SIG-M5 treated with dmso at 0.1 percent for 504 hours (cell line): ENCODE measurements at regions not wholly inside any gene's neighbourhood (a gene's known extent, or its start where the extent isn't known, plus 50 kb on each side); places are given as distances from the start of the nearest gene placed in this dataset.

Experiments
- DNase-seq: peaks from one replicate; lab custom pipeline; 2025; ENCODE audit not compliant: unreplicated experiment; lab: John Stamatoyannopoulos, UW

DNA sequence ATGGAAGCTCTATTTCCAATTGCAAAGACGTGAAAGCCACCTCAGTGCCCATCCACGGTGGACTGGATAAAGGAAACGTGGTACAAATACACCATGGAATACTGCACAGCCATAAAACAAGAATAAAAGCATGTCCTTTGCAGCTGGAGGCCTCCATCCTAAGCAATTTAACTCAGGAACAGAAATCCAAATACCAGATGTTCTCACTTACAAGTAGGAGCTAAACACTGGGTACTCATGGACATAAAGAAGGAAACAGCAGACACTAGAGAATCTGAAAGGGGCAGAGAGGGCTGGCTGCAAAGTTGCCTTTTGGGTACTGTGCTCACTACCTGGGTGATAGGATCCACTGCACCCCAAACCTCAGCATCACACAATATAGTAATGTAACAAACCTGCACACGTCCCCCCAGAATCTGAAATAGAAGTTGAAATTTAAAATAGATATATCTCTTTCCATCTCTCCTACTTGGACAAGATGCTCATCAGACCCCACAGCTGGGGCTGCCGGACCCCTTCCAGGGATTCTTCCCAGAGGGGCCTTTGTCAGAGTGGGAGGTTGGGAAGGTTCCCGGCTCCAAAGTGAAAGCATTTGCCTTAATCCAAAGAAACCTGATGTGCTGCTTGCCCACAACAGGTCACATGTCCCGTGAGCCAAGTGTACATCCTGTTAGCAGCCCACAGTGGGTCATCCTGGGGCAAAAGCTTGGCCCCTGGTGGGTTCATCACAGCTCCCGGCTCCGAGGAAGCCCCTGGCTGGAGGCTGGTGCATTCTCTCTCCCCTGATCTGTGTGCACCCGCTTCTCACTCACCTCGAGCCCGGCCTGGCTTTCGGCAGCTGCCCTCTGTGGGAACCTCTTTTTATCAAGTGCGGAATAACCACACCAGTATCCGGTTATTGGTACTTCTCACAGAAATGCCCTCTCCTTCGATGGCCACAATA, 172.3 kb upstream of the PPP2R2D start:
- no peak for DNase-seq

DNA sequence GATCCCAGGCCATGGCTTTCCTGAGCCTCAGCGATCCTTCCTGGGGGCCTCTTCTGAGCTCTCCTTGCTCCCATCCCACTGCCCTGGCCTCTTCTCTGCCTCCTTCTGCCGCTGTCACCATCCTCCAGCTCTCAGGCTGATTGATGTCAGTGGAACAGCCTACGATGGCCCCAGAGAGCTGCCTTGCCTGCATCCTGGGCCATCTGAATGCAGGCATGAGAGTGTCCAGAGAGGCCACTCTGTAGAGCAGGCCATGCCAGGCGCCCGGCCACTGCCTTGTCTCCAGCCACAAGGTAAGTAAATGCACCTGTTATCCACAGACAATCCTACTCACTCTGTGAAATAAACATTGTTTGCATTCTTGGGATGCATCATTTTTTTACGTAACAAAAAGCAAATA, 171.4 kb upstream of the PPP2R2D start:
- no peak for DNase-seq

DNA sequence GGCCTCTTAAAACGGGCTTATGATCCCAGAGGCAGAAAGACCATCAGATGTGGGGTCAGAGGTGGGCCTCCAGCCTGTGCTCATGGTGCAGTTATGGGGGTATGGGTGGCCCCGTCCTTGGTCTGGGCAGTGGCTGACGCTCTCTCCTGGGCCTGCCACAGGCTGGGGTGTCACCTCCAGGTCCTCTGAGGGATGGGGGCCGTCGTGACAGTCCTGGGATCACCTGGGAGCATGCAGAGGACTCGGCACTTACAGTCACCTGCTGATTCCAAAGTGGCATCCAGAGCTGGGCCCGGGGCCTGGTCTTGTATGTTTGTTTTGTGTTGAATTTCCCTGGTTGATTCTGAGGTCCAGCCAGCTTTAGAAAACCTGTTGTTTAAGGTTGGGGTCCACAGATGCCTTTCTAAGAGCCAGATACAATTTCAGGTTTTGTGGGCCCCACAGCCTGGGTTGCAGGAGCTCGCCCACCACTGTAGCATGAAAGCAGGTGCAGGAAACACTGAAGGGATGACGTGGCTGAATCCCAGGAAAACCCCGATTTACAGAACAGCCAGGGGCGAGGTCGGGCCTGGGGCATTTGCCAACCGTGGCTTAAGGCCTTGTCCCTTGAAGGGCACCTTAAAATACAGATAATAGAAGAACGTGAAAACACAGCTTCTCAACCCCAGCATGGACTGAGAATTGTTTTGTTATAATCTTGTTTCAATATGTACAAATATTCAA, 170.7 kb upstream of the PPP2R2D start:
- DNase-seq: no peak

- DNase-seq: no peak
Measured at GRCh38 chr10:131730771-131731497, 169.9 kb upstream of the PPP2R2D start.

DNA sequence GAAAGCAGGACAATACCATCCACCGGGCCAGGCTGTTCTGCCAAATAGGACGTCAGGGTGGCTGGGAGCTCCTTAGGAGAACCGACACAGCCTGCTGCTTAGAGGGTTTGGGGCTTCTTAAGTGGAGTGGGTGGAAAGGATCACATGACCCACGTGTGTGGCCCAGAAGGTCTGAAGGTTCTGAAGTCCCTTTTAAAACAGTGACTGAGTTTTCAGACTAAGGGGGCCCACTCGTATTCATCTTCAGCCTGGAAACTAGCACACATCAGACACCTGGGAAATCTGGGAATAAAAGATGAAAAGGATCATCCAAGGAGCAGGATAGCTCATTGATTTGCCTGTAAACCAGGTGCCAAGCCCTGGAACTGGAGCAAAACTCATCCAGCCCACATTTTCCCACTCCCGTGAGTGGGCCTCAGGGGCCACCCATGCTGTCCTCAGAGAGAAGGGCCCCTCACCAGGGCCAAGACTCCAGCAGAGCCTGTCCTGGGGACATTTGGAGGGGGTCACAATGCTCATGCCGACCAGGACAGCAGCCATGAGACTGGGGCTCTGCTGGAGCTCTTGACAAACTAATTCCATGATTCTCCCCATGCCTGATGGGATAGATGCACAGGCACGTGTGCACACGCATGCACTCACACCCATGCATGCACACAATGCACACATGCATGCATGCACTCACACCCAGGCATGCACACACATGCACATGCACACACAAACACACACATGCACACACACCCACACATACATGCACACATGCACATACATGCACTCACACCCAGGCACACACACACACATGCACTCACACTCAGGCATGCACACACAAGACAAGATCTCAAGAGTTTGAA, 168.8 kb upstream of the PPP2R2D start:
- no peak for DNase-seq

DNA sequence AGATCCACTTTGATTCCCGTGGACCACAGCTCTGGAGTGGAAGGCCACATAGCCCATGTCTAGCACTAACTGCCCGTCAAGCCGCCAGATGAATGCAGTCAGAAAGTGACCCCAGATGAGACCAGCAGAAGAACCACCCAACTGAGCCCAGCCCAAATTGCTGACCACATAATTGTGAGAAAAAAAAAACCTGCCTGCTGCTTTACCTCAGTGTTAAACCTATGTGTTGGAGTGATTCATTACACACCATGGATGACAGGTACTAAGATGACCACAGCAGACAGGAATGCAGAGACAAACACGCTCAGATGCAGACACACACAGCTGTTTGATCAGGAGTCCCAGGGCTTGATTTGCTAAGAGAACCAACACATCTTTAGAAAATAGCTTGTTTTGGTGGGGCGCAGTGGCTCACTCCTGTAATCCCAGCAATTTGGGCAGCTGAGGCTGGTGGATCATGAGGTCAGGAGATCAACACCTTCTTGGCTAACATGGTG, 168.1 kb upstream of the PPP2R2D start:
- no peak for DNase-seq

GRCh38 chr10:131733596-131733995, 167.2 kb upstream of the PPP2R2D start:
- DNase-seq: no peak

DNA sequence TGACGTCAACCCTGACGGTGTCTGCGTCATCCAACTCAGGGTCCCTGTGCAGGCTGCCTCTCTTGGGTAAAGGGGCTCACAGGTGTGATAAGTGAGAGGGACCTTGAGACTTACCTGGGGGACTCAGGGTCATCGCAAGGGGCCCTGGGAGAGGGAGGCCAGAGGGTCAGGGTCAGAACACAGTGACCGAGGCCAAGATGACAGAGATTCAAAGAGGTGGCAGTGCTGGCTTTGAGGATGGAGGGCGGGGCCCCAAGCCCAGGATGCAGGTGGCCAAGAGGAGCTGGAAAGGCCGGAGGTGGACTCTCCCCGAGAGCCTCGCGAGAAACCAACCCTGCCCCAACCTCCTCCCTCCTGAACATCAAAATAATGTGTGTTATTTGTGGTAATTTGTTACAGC, 165.2 kb upstream of the PPP2R2D start:
- DNase-seq: no peak

- DNase-seq: no peak
Measured at GRCh38 chr10:131736321-131736980, 164.4 kb upstream of the PPP2R2D start.

DNA sequence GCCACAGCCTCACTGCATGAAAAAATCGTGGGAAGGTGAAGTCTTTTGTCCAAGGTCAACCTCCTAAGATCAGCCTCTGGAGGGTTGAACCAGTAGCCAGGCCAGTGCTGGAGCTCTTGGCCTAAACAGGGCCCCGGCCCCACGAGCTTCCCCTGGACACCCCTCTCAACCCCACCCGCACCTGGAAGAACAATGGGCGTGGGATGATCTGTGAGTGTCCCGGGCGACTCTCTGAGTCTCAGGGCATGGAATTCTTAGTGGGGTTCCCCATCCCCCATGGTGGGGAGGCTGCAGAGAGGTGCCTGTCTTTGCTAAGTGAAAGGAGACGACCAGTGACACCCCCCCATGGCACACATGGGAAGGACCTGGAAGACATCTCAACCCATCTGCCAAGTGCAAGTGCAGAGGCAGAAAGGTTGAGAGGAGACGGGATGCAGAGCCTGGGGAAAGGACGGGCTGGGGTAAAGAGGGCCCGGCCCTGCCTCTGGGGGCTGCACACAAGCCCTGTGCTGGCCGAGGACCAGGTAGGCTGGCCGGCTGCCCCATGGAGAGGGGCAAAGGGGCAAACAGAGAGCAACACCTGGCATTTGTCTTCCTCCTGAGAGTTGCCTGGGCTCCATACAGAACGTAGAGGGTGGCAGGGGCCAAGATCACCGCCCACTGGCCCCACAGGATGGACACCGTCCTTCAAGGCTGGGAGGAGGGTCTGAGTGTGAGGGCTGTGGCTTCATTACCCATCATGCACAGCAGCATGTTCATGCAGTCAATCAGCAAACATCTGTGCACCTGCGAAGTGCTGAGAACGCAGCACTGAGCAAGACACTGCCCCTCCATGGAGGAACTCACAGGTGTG, 163.0 kb upstream of the PPP2R2D start:
- no peak for DNase-seq

DNA sequence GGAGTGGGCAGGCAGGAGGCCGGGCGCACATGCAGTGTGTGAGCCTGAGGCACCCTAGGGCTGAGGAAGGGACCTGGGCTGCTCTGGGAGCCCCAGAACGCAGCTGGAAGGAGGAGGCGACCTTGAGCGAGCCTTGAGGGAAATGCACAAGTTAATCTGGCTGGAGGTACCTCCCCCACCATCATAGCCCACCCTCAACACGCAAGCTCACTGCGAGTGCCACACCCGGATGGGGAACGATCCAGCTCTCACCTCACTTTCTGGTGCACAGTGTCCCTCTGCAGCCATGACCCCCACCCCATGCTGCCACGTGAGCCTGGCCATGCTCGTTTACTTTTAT, 162.4 kb upstream of the PPP2R2D start:
- DNase-seq: no peak

- no peak for DNase-seq
Measured at GRCh38 chr10:131739206-131739605, 161.6 kb upstream of the PPP2R2D start.

DNA sequence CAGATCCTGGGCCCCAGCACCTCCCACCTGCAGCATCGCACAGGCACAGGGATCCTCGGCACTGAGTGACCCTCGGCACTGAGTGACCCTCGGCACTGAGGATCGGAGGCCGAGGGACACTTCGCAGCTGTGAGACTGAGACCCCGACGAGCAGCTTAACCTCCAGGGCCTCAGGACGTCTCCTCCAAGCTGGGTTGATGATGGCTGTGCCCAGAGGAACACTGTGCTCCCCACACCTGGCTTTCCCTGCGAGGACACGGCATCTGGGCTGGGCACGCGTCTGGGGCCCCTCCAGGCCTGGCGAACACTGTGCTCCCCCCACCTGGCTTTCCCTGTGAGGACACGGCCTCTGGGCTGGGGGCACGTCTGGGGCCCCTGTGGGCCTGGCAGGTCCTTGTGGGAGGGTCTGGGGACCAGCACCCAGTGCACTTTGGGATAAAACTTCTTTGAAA, 158.3 kb upstream of the PPP2R2D start:
- DNase-seq: no peak

DNA sequence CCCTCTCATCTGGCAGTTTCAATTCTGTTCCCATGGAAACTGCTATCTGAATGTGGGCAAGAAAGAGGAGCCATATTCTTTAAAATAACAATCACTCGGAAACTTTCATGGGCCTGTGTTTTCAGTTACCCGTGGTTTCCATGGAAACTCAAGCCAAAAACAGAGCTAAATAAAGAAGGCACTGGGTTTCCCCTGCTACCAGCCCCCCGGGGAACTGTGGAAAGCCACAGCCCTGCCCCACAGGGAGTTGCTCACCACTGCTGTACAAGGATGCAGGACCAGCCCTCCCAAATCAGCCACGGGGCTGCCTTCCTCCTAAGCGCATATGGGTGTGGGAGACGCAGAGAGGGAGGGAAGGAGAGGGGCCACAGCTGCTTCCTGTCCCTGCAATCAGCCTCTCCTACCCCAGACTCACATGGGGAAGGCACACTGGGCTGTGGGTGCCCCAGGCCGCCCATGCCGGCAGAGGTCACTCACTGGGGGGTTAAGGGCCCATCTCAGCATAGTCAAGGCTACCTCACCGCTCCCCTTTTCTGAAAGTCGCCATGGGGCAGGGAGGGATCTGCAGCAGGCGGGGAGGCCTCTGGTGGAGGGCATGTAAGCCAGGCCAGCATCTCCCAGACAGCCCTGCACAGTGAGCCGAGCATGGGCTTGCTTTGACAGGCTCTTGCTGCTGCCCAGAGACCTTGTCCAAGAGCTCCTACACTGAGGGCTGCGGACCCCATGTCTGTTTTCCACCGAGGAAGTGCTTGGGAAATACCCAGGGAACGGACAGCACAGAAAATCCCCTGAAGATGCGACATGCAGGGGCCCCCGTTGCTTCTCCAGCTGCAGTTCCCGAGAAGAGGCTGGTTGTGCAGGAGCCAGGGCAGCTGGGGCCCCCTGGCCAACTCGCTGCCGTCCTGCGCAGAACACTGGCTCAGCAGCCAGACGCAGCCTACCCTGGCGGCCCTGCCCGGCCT, 157.3 kb upstream of the PPP2R2D start:
- no peak for DNase-seq

- no peak for DNase-seq
Measured at GRCh38 chr10:131744346-131744745, 156.5 kb upstream of the PPP2R2D start.

- no peak for DNase-seq
Measured at GRCh38 chr10:131745591-131745990, 155.2 kb upstream of the PPP2R2D start.

GRCh38 chr10:131746241-131746711, 154.5 kb upstream of the PPP2R2D start:
- DNase-seq: no peak

GRCh38 chr10:131746785-131747184, 154.0 kb upstream of the PPP2R2D start:
- DNase-seq: no peak
